ENCODE measurements at regions not wholly inside any gene's neighbourhood (a gene's known extent, or its start where the extent isn't known, plus 50 kb on each side); places are given as distances from the start of the nearest gene placed in this dataset.
"Not testable (repeated sequence)": the region's sequence is repeated elsewhere in the genome, so short reads cannot be mapped to it uniquely, and the experiment has no call there.

- DNase-seq (ENCODE audit: low read depth): no peak
Observed at GRCh38 chr4:58063404-58064160, 953.4 kb upstream of the IGFBP7 start.

- DNase-seq (ENCODE audit: low read depth): no peak
Observed at GRCh38 chr4:58061967-58062366, 951.8 kb upstream of the IGFBP7 start.

- DNase-seq (ENCODE audit: low read depth): no peak
Observed at GRCh38 chr4:58050439-58050838, 940.3 kb upstream of the IGFBP7 start.

GRCh38 chr4:58048491-58048890 is 938.3 kb upstream of the IGFBP7 start:
- DNase-seq (ENCODE audit: low read depth): no peak

- DNase-seq (ENCODE audit: low read depth): no peak
Observed at GRCh38 chr4:58042176-58042575, 932.0 kb upstream of the IGFBP7 start.

- no peak for DNase-seq (ENCODE audit: low read depth)
Observed at GRCh38 chr4:57993944-57994343, 883.8 kb upstream of the IGFBP7 start.

GRCh38 chr4:57989430-57989829 is 879.2 kb upstream of the IGFBP7 start:
- DNase-seq (ENCODE audit: low read depth): no peak

- no peak for DNase-seq (ENCODE audit: low read depth)
Observed at GRCh38 chr4:57985161-57985560, 875.0 kb upstream of the IGFBP7 start.

- DNase-seq (ENCODE audit: low read depth): no peak
Observed at GRCh38 chr4:57981123-57981522, 870.9 kb upstream of the IGFBP7 start.

- no peak for DNase-seq (ENCODE audit: low read depth)
Observed at GRCh38 chr4:57974821-57975220, 864.6 kb upstream of the IGFBP7 start.

- DNase-seq (ENCODE audit: low read depth): no peak
Observed at GRCh38 chr4:57973819-57974218, 863.6 kb upstream of the IGFBP7 start.

- DNase-seq (ENCODE audit: low read depth): no peak
Observed at GRCh38 chr4:57971261-57971660, 861.1 kb upstream of the IGFBP7 start.

GRCh38 chr4:57966987-57967760 is 857.0 kb upstream of the IGFBP7 start:
- DNase-seq (ENCODE audit: low read depth): no peak

GRCh38 chr4:57965431-57965830 is 855.2 kb upstream of the IGFBP7 start:
- DNase-seq (ENCODE audit: low read depth): not testable (repeated sequence)

- DNase-seq (ENCODE audit: low read depth): no peak
Observed at GRCh38 chr4:57945298-57945697, 835.1 kb upstream of the IGFBP7 start.

GRCh38 chr4:57943682-57944081 is 833.5 kb upstream of the IGFBP7 start:
- no peak for DNase-seq (ENCODE audit: low read depth)

- DNase-seq (ENCODE audit: low read depth): not testable (repeated sequence)
Observed at GRCh38 chr4:57937326-57937725, 827.1 kb upstream of the IGFBP7 start.

- DNase-seq (ENCODE audit: low read depth): no peak
Observed at GRCh38 chr4:57926311-57926710, 816.1 kb upstream of the IGFBP7 start.

- DNase-seq (ENCODE audit: low read depth): no peak
Observed at GRCh38 chr4:57924951-57925350, 814.8 kb upstream of the IGFBP7 start.

GRCh38 chr4:57916479-57916878 is 806.3 kb upstream of the IGFBP7 start:
- no peak for DNase-seq (ENCODE audit: low read depth)

- DNase-seq (ENCODE audit: low read depth): no peak
Observed at GRCh38 chr4:57911203-57911602, 801.0 kb upstream of the IGFBP7 start.

- no peak for DNase-seq (ENCODE audit: low read depth)
Observed at GRCh38 chr4:57910151-57910550, 800.0 kb upstream of the IGFBP7 start.

GRCh38 chr4:57905965-57906364 is 795.8 kb upstream of the IGFBP7 start:
- DNase-seq (ENCODE audit: low read depth): no peak

GRCh38 chr4:57877047-57877458 is 766.9 kb upstream of the IGFBP7 start:
- no peak for DNase-seq (ENCODE audit: low read depth)

Data from activated T-helper 9 cell treated with anti-CD3 and anti-CD28 coated beads, Interleukin-2, amount 50 U/mL, for 16 hours (primary cell).